K562 (cell line): ENCODE measurements at regions not wholly inside any gene's neighbourhood (a gene's known extent, or its start where the extent isn't known, plus 50 kb on each side); places are given as distances from the start of the nearest gene placed in this dataset.
A peak's percentile ranks its signal among the peaks of the same experiment; 100 is the strongest.

Source experiments
- CBX2 ChIP-seq: fragments of 200-600 bp; sonication (generic); IDR thresholded peaks from one replicate; pipeline ENCODE4 v1.6.1; 2012; ENCODE audit warnings: mild to moderate bottlenecking, low read length, inconsistent platforms; ENCODE audit not compliant: insufficient read depth, poor library complexity, severe bottlenecking
- HINFP ChIP-seq: fragments of 450-650 bp; conservative IDR thresholded peaks from 2 replicates; pipeline ENCODE4 v1.6.1; 2016; ENCODE audit warnings: missing genetic modification characterization, low read depth, mild to moderate bottlenecking, control low read depth, missing compliant biosample characterization
- L3MBTL2 ChIP-seq: fragments of 450-650 bp; IDR thresholded peaks from 2 replicates; pipeline ENCODE4 v1.6.1; 2016; ENCODE audit warnings: mild to moderate bottlenecking, moderate library complexity
- MBD1 ChIP-seq: fragments of 250-450 bp; sonication (Bioruptor Pico); IDR thresholded peaks from 2 replicates; pipeline ENCODE4 v1.8.0; 2022; ENCODE audit warnings: inconsistent platforms
- MGA ChIP-seq: fragments of 450-650 bp; IDR thresholded peaks from 2 replicates; pipeline ENCODE4 v1.6.1; 2016; ENCODE audit warnings: mild to moderate bottlenecking, moderate library complexity
- NR2C1 ChIP-seq, 2 experiments: fragments of 450-650 bp; IDR thresholded peaks; 2 replicates each; pipeline ENCODE4 v1.6.1; 2017; ENCODE audit warnings: mild to moderate bottlenecking in 2 of 2, antibody characterized with exemption in 1 of 2, inconsistent platforms in 1 of 2, missing compliant biosample characterization in 1 of 2, missing genetic modification characterization in 1 of 2

- TF ChIP-seq MGA (peak; percentile 68), NR2C1 (IDR thresholded peaks at IDR 0.05) (0 out of 2 replicates have a peak, but pooled peaks have one; percentile 23), NR2C1 (tag; IDR thresholded peaks at IDR 0.05) (peak; percentile 70), CBX2 (no peak), MBD1 (CRISPR knock-in tag) (no peak), HINFP (0 out of 2 replicates have a peak, but pooled peaks have one; percentile 51), L3MBTL2 (peak; percentile 92)
These were observed 321.8 kb downstream of the CD83 start (continued) for GRCh38 chr6:14439419-14439818.
